DMS79 treated with DMSO at 0.1 percent for 48 hours (cell line): ENCODE measurements at regions not wholly inside any gene's neighbourhood (a gene's known extent, or its start where the extent isn't known, plus 50 kb on each side); places are given as distances from the start of the nearest gene placed in this dataset.

Source experiments
- DNase-seq: peaks from one replicate; lab custom pipeline; 2025; lab: John Stamatoyannopoulos, UW

GRCh38 chr17:33514369-33514768, 221.3 kb upstream of the ASIC2 start:
- no peak for DNase-seq

DNA sequence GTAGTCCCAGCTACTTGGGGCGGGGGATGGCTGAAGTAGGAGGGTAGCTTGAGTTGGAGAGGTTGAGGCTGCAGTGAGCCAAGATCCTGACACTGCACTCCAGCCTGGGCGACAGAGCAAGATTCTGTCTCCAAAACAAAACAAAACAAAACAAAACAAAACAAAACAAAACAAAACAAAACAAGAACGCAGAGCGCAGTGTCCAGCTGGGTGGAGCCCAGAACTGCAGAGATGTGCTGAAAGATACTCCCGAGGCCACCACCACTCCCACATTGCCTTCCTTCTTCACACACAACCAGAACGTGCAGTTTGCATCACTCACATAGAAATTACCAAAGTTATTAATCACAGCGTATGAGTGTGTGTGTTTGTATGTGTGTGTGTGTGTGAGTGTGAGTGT, 222.9 kb upstream of the ASIC2 start:
- DNase-seq, result no peak

DNA sequence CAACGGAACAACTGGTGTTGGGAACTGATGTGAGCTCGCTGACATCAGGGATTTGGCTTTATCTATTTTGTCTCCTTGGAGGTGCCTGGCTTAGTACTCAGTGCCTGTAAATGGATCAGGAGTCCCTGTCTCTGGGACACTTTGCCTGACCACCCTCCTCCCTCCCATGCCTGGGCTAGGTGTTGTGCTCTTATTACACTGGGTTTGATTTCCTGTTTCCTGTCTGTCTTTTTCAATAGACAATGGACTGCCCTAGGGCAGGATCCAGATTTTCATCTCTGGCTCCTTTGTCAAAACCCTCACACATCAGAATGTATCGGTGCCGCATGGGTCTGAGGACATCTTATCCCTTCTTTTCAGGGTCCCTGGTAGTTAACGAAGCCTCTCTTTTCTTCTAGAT, 223.6 kb upstream of the ASIC2 start:
- DNase-seq, result no peak

GRCh38 chr17:33517746-33518145, 224.7 kb upstream of the ASIC2 start:
- no peak for DNase-seq

DNA sequence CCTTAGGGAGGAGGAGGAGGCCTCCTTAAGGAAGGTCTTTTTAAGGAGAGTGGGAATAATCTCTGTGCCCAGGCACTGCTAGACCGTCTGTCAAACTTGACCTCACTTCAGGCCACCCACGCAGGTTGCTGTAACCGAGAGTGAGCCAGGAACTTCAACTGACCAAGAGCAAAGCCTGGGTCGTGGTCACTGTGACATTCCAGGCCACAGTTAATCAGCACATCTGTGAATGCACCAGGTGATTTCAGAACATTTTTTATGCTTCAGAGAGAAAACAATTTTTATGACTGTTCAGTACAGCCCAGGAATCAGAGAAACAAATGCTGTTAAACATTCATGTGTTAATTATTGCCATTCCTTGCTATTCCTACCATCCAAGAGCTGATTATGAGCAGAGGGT, 226.6 kb upstream of the ASIC2 start:
- no peak for DNase-seq

DNA sequence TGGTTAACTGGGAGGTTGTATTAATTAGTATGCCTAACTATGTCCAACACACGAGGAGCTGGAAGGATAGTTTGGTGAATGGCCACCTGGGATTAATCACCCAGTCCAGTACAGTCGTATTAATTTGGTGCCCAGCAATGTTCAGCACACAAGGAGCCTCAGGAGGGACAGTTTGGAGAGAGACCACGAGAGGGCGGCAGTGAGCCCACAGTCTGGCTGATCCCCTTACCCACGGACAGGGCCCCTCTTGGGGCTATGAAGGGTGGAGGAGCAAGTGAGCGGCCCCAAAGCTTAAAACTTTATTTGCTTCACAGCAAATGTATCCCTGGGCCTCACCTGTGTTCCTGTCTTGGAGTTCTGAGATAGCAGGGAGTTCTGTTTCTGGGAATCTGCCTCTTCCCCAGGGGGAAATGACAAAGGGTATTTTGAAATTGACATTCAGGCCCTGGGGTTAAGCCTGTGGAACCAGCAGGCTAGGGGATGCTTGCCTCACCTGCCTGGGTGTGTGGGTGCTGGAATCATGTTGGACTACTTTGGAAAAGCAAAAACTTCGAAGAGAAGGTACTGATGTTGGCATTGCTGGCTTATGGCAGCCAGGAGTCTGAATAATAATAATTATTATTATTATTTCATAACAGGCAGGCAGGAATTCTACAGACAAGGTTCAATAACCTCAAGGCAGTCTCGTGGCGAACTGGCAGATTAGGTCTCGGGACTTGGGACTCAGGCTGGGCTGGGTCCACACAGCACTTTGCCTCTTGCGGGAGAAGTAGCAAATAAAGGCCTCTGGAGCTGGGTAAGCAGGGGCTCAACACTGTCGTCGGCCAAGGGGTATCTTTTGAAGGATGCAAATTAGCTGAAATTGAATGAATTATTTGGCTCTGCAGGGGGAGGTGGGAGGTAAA, 227.6 kb upstream of the ASIC2 start:
- DNase-seq, result peak; percentile 28

GRCh38 chr17:33521784-33522183, 228.7 kb upstream of the ASIC2 start:
- peak; percentile 6 for DNase-seq

DNA sequence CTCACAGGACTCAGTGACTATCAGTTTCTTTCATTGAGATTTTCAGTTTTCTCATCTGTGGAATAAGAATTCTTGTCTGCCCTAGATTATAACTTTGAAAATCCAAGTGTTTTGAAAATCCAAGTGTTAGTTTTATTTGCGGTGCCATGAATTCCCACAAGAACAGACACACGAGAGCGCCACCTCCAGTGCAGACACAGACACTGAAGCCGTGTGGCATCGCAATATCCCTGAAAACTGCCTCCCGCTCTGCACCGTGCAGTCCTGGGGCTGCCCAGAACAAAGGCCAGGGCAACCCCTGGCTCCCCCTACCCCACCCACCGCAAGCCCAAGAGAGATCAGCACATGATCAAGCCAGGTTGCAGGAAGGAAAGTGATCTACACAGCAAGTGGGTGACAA, 229.5 kb upstream of the ASIC2 start:
- DNase-seq, result no peak

- DNase-seq, result no peak
Observed at GRCh38 chr17:33523577-33523981, 230.5 kb upstream of the ASIC2 start.

GRCh38 chr17:33525186-33525585, 232.1 kb upstream of the ASIC2 start:
- DNase-seq, result no peak

DNA sequence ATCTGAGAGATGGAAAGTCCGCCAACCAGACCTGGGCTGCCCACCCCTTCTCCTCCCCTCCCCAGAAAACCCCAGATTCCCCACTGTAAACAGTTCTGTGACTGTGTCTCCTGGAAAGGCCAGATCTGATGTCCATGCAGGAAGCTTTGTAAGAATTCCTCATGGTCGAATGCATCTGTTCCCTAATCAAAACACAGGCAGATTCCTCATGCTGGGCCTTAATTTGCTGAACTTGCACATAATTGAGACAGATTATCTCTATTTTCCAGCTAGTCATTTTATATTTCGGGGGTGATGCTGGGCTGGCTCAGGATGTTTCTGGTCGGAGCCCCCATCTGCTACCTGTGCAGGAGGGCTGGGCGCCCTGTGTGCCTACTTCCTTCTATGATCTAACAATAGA, 233.6 kb upstream of the ASIC2 start:
- no peak for DNase-seq

- DNase-seq, result no peak
Observed at GRCh38 chr17:33527290-33527689, 234.2 kb upstream of the ASIC2 start.

- DNase-seq, result no peak
Observed at GRCh38 chr17:33528846-33529245, 235.8 kb upstream of the ASIC2 start.

DNA sequence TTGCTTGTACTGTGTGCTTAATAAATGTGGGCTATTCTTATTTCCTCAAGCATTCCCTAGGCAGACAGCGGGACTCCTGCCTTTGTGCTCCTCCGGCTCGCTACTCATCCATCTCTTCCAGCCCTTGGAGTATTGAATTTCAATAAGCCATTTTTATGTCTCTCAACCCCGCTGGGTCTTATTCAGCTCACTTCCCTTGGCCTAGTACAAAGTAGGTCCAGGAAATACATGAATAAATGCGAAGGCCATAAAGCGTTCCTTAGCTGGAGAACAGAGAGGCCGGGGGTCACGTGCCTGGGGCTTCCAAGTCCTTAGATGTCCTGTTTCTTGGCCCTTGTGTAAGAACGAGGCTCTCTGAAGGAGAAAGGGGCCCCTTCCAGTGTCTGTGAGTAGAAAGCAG, 236.7 kb upstream of the ASIC2 start:
- DNase-seq, result no peak

- peak; percentile 7 for DNase-seq
Observed at GRCh38 chr17:33531311-33531710, 238.2 kb upstream of the ASIC2 start.

DNA sequence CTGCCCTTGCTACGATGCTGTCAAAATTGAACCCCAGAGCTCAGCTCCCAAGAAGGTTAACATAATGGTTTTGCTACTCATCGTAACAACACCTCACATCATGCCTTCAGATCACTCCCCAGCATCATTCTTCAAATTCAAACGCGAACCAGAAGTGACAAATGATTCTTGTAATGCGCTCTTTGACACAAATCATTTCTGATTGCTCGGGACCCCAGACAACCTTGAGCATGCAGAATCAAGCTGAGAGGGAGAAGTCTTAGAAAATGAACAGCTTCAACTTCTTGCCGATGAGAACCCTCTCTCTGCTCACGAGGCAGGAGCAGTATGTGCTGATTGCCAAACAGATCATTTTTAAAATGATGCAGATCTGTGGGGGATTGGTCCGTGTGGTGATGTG, 241.0 kb upstream of the ASIC2 start:
- DNase-seq, result no peak

DNA sequence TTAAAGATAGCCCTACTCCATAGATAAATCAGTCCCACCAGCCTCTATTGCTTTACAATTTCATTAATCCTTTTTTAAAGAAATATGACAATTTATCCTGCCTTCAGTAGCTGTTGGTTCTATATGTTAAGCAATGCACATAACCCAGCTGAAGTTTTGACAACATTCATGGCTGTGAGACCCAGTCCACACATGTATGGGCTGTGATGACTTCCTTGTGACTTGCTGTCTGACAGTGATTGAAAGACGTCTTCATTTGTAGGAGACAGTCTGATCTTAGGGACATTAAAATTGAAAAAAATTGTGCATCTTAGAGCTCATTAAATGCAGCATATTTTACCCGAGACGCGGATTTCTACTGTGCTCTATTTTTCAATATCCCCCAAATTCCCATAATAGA, 252.0 kb upstream of the ASIC2 start:
- DNase-seq, result no peak

- DNase-seq, result no peak
Observed at GRCh38 chr17:33550261-33550660, 257.2 kb upstream of the ASIC2 start.

DNA sequence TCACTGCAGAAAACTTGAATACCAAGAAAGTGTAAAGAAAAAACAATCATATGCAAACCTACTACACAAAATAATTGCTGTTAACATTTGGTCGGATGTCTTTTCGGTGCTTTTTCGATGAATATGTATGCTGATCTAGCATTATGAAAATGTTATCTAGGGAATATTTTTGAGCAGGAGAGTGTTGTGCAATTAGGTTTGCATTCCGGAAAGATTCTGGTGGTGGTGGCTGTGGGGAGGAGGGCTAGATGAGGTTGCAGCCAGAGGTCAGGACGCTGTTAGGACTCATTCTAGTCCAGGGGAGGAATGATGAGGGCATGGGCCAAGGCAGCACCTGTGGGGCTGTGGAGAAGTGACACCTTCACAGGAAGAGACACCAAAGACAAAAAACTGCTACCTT, 258.0 kb upstream of the ASIC2 start:
- DNase-seq, result no peak

GRCh38 chr17:33551911-33552310, 258.8 kb upstream of the ASIC2 start:
- DNase-seq, result no peak

- DNase-seq, result no peak
Observed at GRCh38 chr17:33560165-33560564, 267.1 kb upstream of the ASIC2 start.

DNA sequence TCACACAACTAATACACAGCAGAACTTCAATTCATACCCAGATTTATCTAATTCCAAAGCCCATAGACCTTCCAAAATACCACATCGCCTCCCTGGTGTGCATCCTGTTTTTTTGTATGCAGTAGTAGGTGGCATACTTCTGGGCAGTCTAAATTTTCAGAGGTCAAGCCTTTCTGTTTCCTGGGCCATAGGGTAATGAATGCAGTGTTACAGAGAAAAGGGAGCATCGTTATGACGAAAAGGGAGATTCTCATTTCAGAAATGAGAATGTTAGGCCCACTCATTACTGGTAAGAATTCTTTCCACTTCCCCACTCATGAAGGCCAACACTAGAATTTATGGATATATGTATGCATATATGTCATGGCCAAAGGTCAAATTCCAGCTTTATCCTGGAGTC, 267.8 kb upstream of the ASIC2 start:
- DNase-seq, result no peak

DNA sequence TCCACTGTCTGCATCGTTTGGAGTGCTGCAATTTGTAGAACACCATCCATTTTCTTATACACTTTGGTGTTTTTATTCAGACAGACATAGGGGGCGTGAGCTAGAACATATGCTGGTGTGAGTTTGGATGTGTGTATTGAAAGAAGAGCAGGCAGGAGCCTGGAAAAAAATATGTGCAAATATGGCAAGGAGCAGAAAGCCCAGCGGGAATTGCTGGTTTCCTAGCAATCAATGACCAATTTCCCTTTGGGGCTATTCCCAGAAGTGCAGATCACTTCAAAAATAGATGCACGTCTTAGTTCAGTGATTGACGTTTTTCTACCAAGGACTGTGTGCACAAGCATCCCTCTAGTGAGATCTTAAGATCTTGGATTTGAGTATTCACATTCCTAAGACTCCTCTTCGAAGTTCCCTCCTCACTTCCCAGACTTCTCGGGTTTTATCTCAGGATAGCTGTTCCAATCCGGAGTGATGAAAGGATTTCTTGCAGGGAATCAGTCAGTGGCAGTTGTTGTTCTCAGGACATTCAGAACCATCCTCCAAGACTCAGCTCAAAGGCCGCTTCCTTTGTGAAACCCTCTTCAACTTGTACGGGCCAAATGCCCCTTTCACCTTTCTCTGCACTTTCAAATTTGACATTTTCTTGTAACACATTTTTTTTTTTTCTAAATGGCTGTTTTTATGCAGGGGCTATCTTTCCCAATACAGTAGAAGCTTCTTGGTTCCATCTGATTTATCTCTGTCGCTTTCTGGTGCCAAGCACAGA, 268.7 kb upstream of the ASIC2 start:
- DNase-seq, result no peak
